RWPE2 (cell line): ENCODE measurements at regions not wholly inside any gene's neighbourhood (a gene's known extent, or its start where the extent isn't known, plus 50 kb on each side); places are given as distances from the start of the nearest gene placed in this dataset.

Experiments used
- ATAC-seq: fragments of 200-7000 bp; cut with Tn5 transposase; 3 replicates; pipeline ENCODE4 v1.9.1; 2021; ENCODE audit warnings: low read depth
- DNase-seq: peaks from one replicate; pipeline ENCODE4 v3.0.0-alpha.2; 2020; ENCODE audit warnings: low spot score
- H3K27ac ChIP-seq: fragments of 450-650 bp; 2 replicates; pipeline ENCODE4 v1.5.1; 2017; ENCODE audit warnings: mild to moderate bottlenecking; ENCODE audit not compliant: poor library complexity, severe bottlenecking
- H3K27me3 ChIP-seq: fragments of 250-450 bp; sonication (Bioruptor Pico); 2 replicates; pipeline ENCODE4 v1.5.1; 2021; ENCODE audit warnings: mild to moderate bottlenecking, moderate library complexity; ENCODE audit not compliant: insufficient read depth, poor library complexity, severe bottlenecking
- H3K36me3 ChIP-seq: fragments of 250-450 bp; sonication (Bioruptor Pico); 2 replicates; pipeline ENCODE4 v1.5.1; 2020; ENCODE audit warnings: low read depth, mild to moderate bottlenecking, moderate library complexity
- H3K4me1 ChIP-seq: fragments of 250-450 bp; sonication (Bioruptor Pico); 2 replicates; pipeline ENCODE4 v1.5.1; 2021; ENCODE audit warnings: mild to moderate bottlenecking, moderate library complexity; ENCODE audit not compliant: insufficient read depth, poor library complexity, severe bottlenecking
- H3K4me3 ChIP-seq: fragments of 250-450 bp; sonication (Bioruptor Pico); 2 replicates; pipeline ENCODE4 v1.5.1; 2021; ENCODE audit warnings: mild to moderate bottlenecking, moderate library complexity; ENCODE audit not compliant: severe bottlenecking
- H3K9me3 ChIP-seq: fragments of 250-450 bp; sonication (Bioruptor Pico); 2 replicates; pipeline ENCODE4 v1.5.1; 2021; ENCODE audit warnings: mild to moderate bottlenecking, moderate library complexity; ENCODE audit not compliant: severe bottlenecking
- TF ChIP-seq, protein P1 (sequence below): fragments of 450-650 bp; IDR thresholded peaks from one replicate; pipeline ENCODE4 v1.5.1; 2017; ENCODE audit warnings: mild to moderate bottlenecking, moderate library complexity; ENCODE audit not compliant: poor library complexity, severe bottlenecking

DNA sequence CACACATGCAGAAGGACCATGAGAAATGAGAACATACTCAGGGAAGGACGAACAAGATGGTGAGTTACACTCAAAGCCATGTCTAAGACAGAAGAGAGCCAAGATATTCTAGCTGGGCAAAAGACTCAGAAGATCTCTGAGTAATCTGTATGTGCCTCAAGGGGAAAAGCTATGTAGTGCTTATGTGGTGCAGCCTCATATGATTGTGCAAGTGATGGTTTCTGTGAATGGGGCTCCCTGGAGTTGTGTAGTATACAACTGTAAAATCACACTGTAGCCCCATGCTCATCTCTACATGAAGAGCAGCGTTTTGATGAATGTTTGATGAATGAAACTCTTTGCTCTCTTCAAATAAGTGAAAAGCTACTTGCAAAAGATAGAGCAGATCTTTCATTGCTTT is 57.5 kb downstream of the OSR1 start:
- ATAC-seq (no peak), DNase-seq (no peak)
- H3K36me3 ChIP-seq: no peaks in the 10 kb centered on the region
- no peaks in the 10 kb centered on the region for H3K27me3 ChIP-seq
- TF ChIP-seq, protein P1, sequence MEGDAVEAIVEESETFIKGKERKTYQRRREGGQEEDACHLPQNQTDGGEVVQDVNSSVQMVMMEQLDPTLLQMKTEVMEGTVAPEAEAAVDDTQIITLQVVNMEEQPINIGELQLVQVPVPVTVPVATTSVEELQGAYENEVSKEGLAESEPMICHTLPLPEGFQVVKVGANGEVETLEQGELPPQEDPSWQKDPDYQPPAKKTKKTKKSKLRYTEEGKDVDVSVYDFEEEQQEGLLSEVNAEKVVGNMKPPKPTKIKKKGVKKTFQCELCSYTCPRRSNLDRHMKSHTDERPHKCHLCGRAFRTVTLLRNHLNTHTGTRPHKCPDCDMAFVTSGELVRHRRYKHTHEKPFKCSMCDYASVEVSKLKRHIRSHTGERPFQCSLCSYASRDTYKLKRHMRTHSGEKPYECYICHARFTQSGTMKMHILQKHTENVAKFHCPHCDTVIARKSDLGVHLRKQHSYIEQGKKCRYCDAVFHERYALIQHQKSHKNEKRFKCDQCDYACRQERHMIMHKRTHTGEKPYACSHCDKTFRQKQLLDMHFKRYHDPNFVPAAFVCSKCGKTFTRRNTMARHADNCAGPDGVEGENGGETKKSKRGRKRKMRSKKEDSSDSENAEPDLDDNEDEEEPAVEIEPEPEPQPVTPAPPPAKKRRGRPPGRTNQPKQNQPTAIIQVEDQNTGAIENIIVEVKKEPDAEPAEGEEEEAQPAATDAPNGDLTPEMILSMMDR: no peak
- no peak overlapping the region for H3K4me3 ChIP-seq
- no peaks in the 10 kb centered on the region for H3K9me3 ChIP-seq
- no peak overlapping the region for H3K27ac ChIP-seq
- no peaks in the 10 kb centered on the region for H3K4me1 ChIP-seq

DNA sequence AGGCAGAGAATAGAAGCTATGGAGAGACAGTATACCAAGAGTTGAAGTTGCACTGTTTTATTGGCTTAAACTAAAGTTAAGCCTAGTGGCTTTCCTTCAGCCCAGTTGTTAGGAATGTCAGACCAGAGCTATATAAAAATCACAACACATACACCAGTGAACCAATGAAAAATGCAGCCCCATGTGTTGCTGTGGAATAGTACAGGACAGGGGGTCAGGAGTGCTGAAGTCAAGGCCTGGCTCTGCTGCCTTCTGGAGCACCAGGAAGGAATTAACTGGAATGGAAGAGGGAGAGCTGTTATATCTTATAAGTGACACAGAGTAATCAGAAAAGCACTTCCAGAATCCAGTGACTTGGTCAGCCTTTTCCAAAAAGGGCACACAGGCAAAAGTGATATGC is 58.9 kb downstream of the OSR1 start:
- no peaks in the 10 kb centered on the region for H3K36me3 ChIP-seq
- no peaks in the 10 kb centered on the region for H3K27me3 ChIP-seq
- no peak for DNase-seq

DNA sequence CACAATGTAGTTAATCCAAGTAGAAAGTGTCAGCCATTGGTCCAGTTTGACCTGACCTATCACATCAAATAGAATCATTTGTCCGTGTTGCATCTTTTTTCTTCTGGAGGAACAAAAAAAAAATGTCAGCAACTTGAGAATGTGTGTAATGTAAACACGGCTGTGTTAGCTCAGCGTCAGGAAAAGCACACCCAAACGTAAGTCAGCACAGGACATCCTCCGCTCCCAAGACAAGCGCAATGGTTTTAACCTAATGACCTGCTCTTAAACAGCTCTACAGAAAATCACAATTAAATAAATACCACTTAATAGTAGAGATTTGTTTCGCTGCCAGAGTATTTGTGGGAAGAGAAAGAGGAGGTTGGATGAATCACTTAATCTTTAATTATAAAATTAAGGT is 59.4 kb downstream of the OSR1 start:
- Histone ChIP-seq H3K9me3 (no peaks in the 10 kb centered on the region), H3K4me1 (no peaks in the 10 kb centered on the region), H3K36me3 (no peaks in the 10 kb centered on the region), H3K27me3 (no peaks in the 10 kb centered on the region), H3K27ac (no peak overlapping the region), H3K4me3 (no peak overlapping the region)
- ATAC-seq (no peak), DNase-seq (no peak)
- TF ChIP-seq, protein P1: no peak

More for the DNA sequence above, 58.9 kb downstream of the OSR1 start:
- no peaks in the 10 kb centered on the region for H3K9me3 ChIP-seq
- H3K4me3 ChIP-seq: no peak overlapping the region
- no peak overlapping the region for H3K27ac ChIP-seq
- TF ChIP-seq, protein P1: no peak
- no peaks in the 10 kb centered on the region for H3K4me1 ChIP-seq
- ATAC-seq: no peak

GRCh38 chr2:19297716-19298115 is 60.7 kb downstream of the OSR1 start:
- H3K27ac ChIP-seq: no peak overlapping the region
- H3K4me3 ChIP-seq: no peak overlapping the region
- H3K9me3 ChIP-seq: no peaks in the 10 kb centered on the region
- TF ChIP-seq, protein P1: no peak
- ATAC-seq: no peak
- H3K27me3 ChIP-seq: no peaks in the 10 kb centered on the region
- no peak for DNase-seq
- no peaks in the 10 kb centered on the region for H3K4me1 ChIP-seq
- H3K36me3 ChIP-seq: no peaks in the 10 kb centered on the region

DNA sequence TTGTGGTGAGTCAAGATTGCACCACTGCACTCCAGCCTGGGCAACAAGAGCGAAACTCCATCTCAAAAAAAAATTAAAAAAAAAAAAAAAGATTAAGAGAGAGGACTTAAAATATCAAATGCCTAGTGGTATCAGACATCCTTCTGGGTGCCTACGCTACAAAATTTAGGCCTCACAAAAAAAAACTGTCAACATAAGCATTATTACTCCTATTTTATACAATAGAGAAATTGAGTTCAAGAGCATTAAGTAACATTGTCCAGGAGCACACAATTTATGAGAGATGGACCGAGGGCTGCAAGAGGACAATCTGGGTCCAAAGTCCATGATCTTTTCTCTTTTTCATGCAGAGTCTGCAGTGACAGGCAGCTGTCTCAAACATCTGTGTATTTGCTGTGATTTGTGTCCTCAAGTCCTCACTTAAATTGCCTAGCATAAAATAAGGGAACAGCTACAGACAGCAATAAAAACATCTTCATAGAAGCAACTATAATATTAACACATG is 62.4 kb downstream of the OSR1 start:
- Histone ChIP-seq H3K4me3 (no peak overlapping the region), H3K27me3 (no peaks in the 10 kb centered on the region), H3K36me3 (no peaks in the 10 kb centered on the region), H3K27ac (no peak overlapping the region), H3K4me1 (no peaks in the 10 kb centered on the region), H3K9me3 (no peaks in the 10 kb centered on the region)
- no peak for ATAC-seq
- DNase-seq: no peak
- TF ChIP-seq, protein P1: no peak
